ENCODE measurements at regions not wholly inside any gene's neighbourhood (a gene's known extent, or its start where the extent isn't known, plus 50 kb on each side); places are given as distances from the start of the nearest gene placed in this dataset.

DNA sequence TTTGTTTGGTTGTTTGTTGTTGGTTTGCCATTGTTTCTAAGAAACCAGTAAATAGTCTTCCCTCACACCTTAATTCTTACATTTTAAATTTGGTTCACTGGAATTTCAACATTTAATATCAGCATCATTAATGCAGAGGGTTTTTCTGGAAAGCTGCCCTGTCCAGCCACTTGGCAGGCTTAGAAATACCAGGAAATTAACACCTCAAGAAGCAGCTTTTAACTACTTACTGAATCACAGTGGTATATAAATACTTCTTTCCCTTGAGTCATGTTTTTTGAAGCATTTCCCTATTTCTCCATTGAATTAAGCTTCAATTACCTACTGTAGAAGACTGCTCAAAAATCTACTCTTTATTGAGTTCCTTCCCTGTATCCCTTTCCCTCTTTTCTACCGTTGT is 1221.1 kb upstream of the ADGRL3 start:
- Histone ChIP-seq H3K4me3 (no peak overlapping the region), H3K36me3 (replicated peaks; ENCODE audit: insufficient read depth, low read depth) (no peaks in the 10 kb centered on the region), H4K20me1 (ENCODE audit: insufficient read depth, poor library complexity, severe bottlenecking) (no peaks in the 10 kb centered on the region), H3K27ac (no peak overlapping the region), H3K27me3 (no peaks in the 10 kb centered on the region), H3K4me2 (no peak overlapping the region), H2AFZ (no peak overlapping the region), H3K4me1 (ENCODE audit: insufficient read depth) (no peaks in the 10 kb centered on the region), H3K9me2 (replicated peaks; ENCODE audit: insufficient read depth) (no peaks in the 10 kb centered on the region), H3K9me3 (ENCODE audit: low read depth) (no peaks in the 10 kb centered on the region), H3K79me2 (no peaks in the 10 kb centered on the region)
- no peak for DNase-seq (ENCODE audit: low spot score)
- 76% methylated on average over 1 of the region's 1 CpG for WGBS (ENCODE audit: low lambda C conversion rate, missing lambda C conversion rate)
- TF ChIP-seq EZH2phosphoT487 (IDR thresholded peaks at IDR 0.05; ENCODE audit: low read depth, severe bottlenecking, unreplicated experiment) (no peak), CTCF (IDR thresholded peaks at IDR 0.05; ENCODE audit: poor library complexity) (no peak), EZH2 (IDR thresholded peaks at IDR 0.05; ENCODE audit: borderline replicate concordance) (no peak)

DNA sequence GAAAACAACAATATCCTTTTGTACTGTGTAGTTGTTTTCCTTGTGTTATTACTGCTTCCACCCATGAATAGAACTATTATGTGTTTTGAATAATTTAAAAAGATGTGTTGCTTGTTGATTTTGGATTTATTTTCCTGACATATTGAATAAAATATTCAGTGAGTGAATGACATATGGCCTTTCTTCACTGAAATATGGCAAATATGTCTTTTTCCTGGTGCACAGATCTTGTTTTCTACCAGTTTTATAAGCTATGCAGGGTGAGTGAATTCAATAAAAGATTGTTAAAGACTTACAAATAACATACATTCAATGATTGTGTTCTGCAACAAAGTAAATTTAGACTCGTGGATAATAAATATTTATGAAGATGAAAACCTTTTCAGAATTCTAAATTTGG is 1216.3 kb upstream of the ADGRL3 start:
- Histone ChIP-seq H4K20me1 (ENCODE audit: insufficient read depth, poor library complexity, severe bottlenecking) (no peaks in the 10 kb centered on the region), H3K79me2 (no peaks in the 10 kb centered on the region), H3K27ac (no peak overlapping the region), H2AFZ (no peak overlapping the region), H3K9me2 (replicated peaks; ENCODE audit: insufficient read depth) (no peaks in the 10 kb centered on the region), H3K36me3 (replicated peaks; ENCODE audit: insufficient read depth, low read depth) (no peaks in the 10 kb centered on the region), H3K27me3 (no peaks in the 10 kb centered on the region), H3K4me2 (no peak overlapping the region), H3K4me3 (no peak overlapping the region), H3K4me1 (ENCODE audit: insufficient read depth) (no peaks in the 10 kb centered on the region), H3K9me3 (ENCODE audit: low read depth) (no peaks in the 10 kb centered on the region)
- WGBS (ENCODE audit: low lambda C conversion rate, missing lambda C conversion rate) = 64% methylated on average over 1 of the region's 1 CpG
- DNase-seq (ENCODE audit: low spot score) = no peak
- TF ChIP-seq EZH2 (IDR thresholded peaks at IDR 0.05; ENCODE audit: borderline replicate concordance) = no peak
- TF ChIP-seq CTCF (IDR thresholded peaks at IDR 0.05; ENCODE audit: poor library complexity) = no peak
- no peak for TF ChIP-seq EZH2phosphoT487 (IDR thresholded peaks at IDR 0.05; ENCODE audit: low read depth, severe bottlenecking, unreplicated experiment)

DNA sequence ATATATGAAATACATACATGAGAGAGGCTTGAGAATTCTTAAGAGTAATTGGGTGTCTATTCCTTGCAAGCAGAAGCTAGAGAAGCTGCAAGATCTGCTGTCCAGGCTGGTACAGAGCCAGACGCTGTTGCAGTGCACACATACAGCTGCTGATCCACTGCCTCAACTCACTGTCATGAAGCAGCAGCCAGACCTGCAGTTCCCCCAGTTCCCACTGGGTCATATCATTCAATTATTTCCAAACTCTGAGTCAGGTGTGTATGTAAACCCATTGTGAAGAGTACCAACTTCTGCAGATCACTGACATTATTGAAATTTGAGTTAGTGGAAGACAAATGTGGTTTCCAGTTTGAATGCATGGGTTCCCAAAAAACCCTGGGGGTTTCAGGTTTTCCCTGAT is 1212.8 kb upstream of the ADGRL3 start:
- Histone ChIP-seq H3K9me3 (ENCODE audit: low read depth) (no peaks in the 10 kb centered on the region), H3K27me3 (no peaks in the 10 kb centered on the region), H3K4me2 (no peak overlapping the region), H3K4me3 (no peak overlapping the region), H3K79me2 (no peaks in the 10 kb centered on the region), H2AFZ (no peak overlapping the region), H3K27ac (no peak overlapping the region), H4K20me1 (ENCODE audit: insufficient read depth, poor library complexity, severe bottlenecking) (no peaks in the 10 kb centered on the region), H3K36me3 (replicated peaks; ENCODE audit: insufficient read depth, low read depth) (no peaks in the 10 kb centered on the region), H3K4me1 (ENCODE audit: insufficient read depth) (no peaks in the 10 kb centered on the region), H3K9me2 (replicated peaks; ENCODE audit: insufficient read depth) (no peaks in the 10 kb centered on the region)
- 90% methylated on average over 1 of the region's 1 CpG for WGBS (ENCODE audit: low lambda C conversion rate, missing lambda C conversion rate)
- TF ChIP-seq CTCF (IDR thresholded peaks at IDR 0.05; ENCODE audit: poor library complexity) (no peak), EZH2phosphoT487 (IDR thresholded peaks at IDR 0.05; ENCODE audit: low read depth, severe bottlenecking, unreplicated experiment) (no peak), EZH2 (IDR thresholded peaks at IDR 0.05; ENCODE audit: borderline replicate concordance) (no peak)
- no peak for DNase-seq (ENCODE audit: low spot score)

- H3K27ac ChIP-seq = no peak overlapping the region
- H3K4me1 ChIP-seq (ENCODE audit: insufficient read depth) = no peaks in the 10 kb centered on the region
- 62% methylated on average over 1 of the region's 1 CpG for WGBS (ENCODE audit: low lambda C conversion rate, missing lambda C conversion rate)
- no peak overlapping the region for H3K4me2 ChIP-seq
- H4K20me1 ChIP-seq (ENCODE audit: insufficient read depth, poor library complexity, severe bottlenecking) = no peaks in the 10 kb centered on the region
- no peaks in the 10 kb centered on the region for H3K9me2 ChIP-seq (replicated peaks; ENCODE audit: insufficient read depth)
- peak; percentile 3 for DNase-seq (ENCODE audit: low spot score)
- H3K9me3 ChIP-seq (ENCODE audit: low read depth) = no peaks in the 10 kb centered on the region
- H3K27me3 ChIP-seq = no peaks in the 10 kb centered on the region
- no peaks in the 10 kb centered on the region for H3K36me3 ChIP-seq (replicated peaks; ENCODE audit: insufficient read depth, low read depth)
- H3K79me2 ChIP-seq = no peaks in the 10 kb centered on the region
- no peak overlapping the region for H3K4me3 ChIP-seq
- H2AFZ ChIP-seq = no peak overlapping the region
- TF ChIP-seq EZH2phosphoT487 (IDR thresholded peaks at IDR 0.05; ENCODE audit: low read depth, severe bottlenecking, unreplicated experiment) (no peak), EZH2 (IDR thresholded peaks at IDR 0.05; ENCODE audit: borderline replicate concordance) (no peak), CTCF (IDR thresholded peaks at IDR 0.05; ENCODE audit: poor library complexity) (no peak)
These were observed 1206.0 kb upstream of the ADGRL3 start for GRCh38 chr4:59994118-59994517.

Measured in hepatocyte (in vitro differentiated cells).